A549 (cell line): ENCODE measurements at regions not wholly inside any gene's neighbourhood (a gene's known extent, or its start where the extent isn't known, plus 50 kb on each side); places are given as distances from the start of the nearest gene placed in this dataset.

ENCODE experiments used
- ATAC-seq, 2 experiments: fragments of 200-7000 bp in 1 of 2; fragments of >200 bp in 1 of 2; cut with Nextera tagmentation in 1 of 2; cut with Tn5 transposase in 1 of 2; 3 replicates each; pipeline versions ENCODE4 v1.8.0 to v1.9.1; 2018 to 2020; ENCODE audit warnings: mild to moderate bottlenecking in 1 of 2, moderate library complexity in 1 of 2
- CTCF ChIA-PET: fragments of 300-600 bp; sonication (Branson Sonifier 250); formaldehyde crosslinking; extraction: SDS; loops from one replicate; lab custom pipeline; 2021; ENCODE audit warnings: antibody characterized with exemption, inconsistent platforms; lab: Yijun Ruan, JAX
- POLR2A ChIA-PET: fragments of 350-600 bp; formaldehyde crosslinking; extraction: SDS; loops from one replicate; lab custom pipeline; 2021; ENCODE audit warnings: antibody characterized with exemption, inconsistent platforms; lab: Yijun Ruan, JAX
- DNase-seq, 2 experiments: peaks; one replicate each; pipeline versions ENCODE4 v3.0.0 to v3.0.0-alpha.2; 2011 to 2016; ENCODE audit warnings: low read depth in 1 of 2, low spot score in 1 of 2
- FAIRE-seq: peaks from 2 replicates; lab custom pipeline; 2011; peaks lifted over from hg19 to GRCh38; lab: Jason Lieb, UNC
- H3K27ac ChIP-seq, 2 experiments: fragments of >200 bp; sonication (Bioruptor Twin); formaldehyde crosslinking; 3 replicates each; pipeline ENCODE4 v1.5.1; 2016 to 2017
- H3K4me1 ChIP-seq: fragments of >200 bp; sonication (Bioruptor Twin); formaldehyde crosslinking; 3 replicates; pipeline ENCODE4 v1.6.1; 2016
- H3K4me2 ChIP-seq: fragments of >200 bp; sonication (Bioruptor Twin); formaldehyde crosslinking; 3 replicates; pipeline ENCODE4 v1.6.1; 2016
- H3K4me3 ChIP-seq: fragments of >200 bp; sonication (Bioruptor Twin); formaldehyde crosslinking; 3 replicates; pipeline ENCODE4 v1.5.1; 2016
- H3K9me3 ChIP-seq: fragments of >200 bp; sonication (Bioruptor Twin); formaldehyde crosslinking; 3 replicates; pipeline ENCODE4 v1.6.1; 2016
- EP300 ChIP-seq, 2 experiments: fragments of >200 bp; sonication (Bioruptor Twin); formaldehyde crosslinking; IDR thresholded peaks; 2 replicates in 1 of 2; 3 replicates in 1 of 2; pipeline ENCODE4 v1.6.1; 2016 to 2017
- FOSB ChIP-seq: fragments of 250-450 bp; sonication (Bioruptor Pico); IDR thresholded peaks from 2 replicates; pipeline ENCODE4 v1.5.0; 2020; ENCODE audit warnings: mild to moderate bottlenecking, moderate library complexity
- FOSL2 ChIP-seq, 2 experiments: fragments of 450-650 bp in 1 of 2; fragments of >200 bp in 1 of 2; sonication (Bioruptor Twin) in 1 of 2; formaldehyde crosslinking; IDR thresholded peaks; 2 replicates each; pipeline versions ENCODE4 v1.5.0 to v1.6.1; 2016 to 2020; ENCODE audit warnings: mild to moderate bottlenecking in 1 of 2, moderate library complexity in 1 of 2
- GATA3 ChIP-seq: IDR thresholded peaks from 2 replicates; pipeline ENCODE4 v1.6.1; 2012; ENCODE audit warnings: borderline replicate concordance
- HEYL ChIP-seq: fragments of 250-450 bp; sonication (Bioruptor Pico); IDR thresholded peaks from 2 replicates; pipeline ENCODE4 v1.8.0; 2021; ENCODE audit warnings: mild to moderate bottlenecking, moderate library complexity
- HOXB13 ChIP-seq: fragments of 250-450 bp; sonication (Bioruptor Pico); IDR thresholded peaks from 2 replicates; pipeline ENCODE4 v1.5.0; 2020; ENCODE audit warnings: low read depth, mild to moderate bottlenecking, moderate library complexity
- HOXB5 ChIP-seq: fragments of 250-450 bp; sonication (Bioruptor Pico); IDR thresholded peaks from 2 replicates; pipeline ENCODE4 v1.5.0; 2020; ENCODE audit warnings: mild to moderate bottlenecking, moderate library complexity
- JUNB ChIP-seq: fragments of >200 bp; sonication (Bioruptor Twin); formaldehyde crosslinking; IDR thresholded peaks from 2 replicates; pipeline ENCODE4 v1.6.1; 2016
- KDM1A ChIP-seq: fragments of 200-600 bp; sonication (generic); IDR thresholded peaks from 2 replicates; pipeline ENCODE4 v1.6.1; 2016; ENCODE audit warnings: low read depth, mild to moderate bottlenecking
- RAD21 ChIP-seq, 2 experiments: fragments of >200 bp in 1 of 2; sonication (Bioruptor Twin) in 1 of 2; formaldehyde crosslinking in 1 of 2; IDR thresholded peaks in 1 of 2; conservative IDR thresholded peaks in 1 of 2; 2 replicates in 1 of 2; 3 replicates in 1 of 2; pipeline ENCODE4 v1.6.1; 2012 to 2018; ENCODE audit warnings: inconsistent platforms in 1 of 2
- RCOR1 ChIP-seq: fragments of 150-350 bp; IDR thresholded peaks from 2 replicates; pipeline ENCODE4 v1.6.1; 2014; ENCODE audit warnings: antibody characterized with exemption, low read length, low read depth
- RFX5 ChIP-seq: fragments of 450-650 bp; IDR thresholded peaks from 2 replicates; pipeline ENCODE4 v1.7.1; 2014; ENCODE audit warnings: antibody characterized with exemption, mild to moderate bottlenecking, moderate library complexity
- ZC3H11A ChIP-seq: fragments of 450-650 bp; IDR thresholded peaks from 2 replicates; pipeline ENCODE4 v1.6.1; 2014; ENCODE audit warnings: antibody characterized with exemption, mild to moderate bottlenecking
- ZNF302 ChIP-seq: fragments of 250-450 bp; sonication (Bioruptor Pico); IDR thresholded peaks from 2 replicates; pipeline ENCODE4 v1.9.0; 2021; ENCODE audit warnings: inconsistent platforms, mild to moderate bottlenecking, moderate library complexity
- ZSCAN20 ChIP-seq: fragments of 250-450 bp; sonication (Bioruptor Pico); IDR thresholded peaks from 2 replicates; pipeline ENCODE4 v1.8.0; 2022; ENCODE audit warnings: mild to moderate bottlenecking, moderate library complexity
- WGBS: methylation state at CpG from one replicate; pipeline ENCODE4 v1.1.6; 2017; ENCODE audit errors: missing lambda C conversion rate; 5-methylcytosine and 5-hydroxymethylcytosine counted together
- TF ChIP-seq, protein P1 (sequence below): IDR thresholded peaks from 2 replicates; pipeline ENCODE4 v1.6.1; 2012; ENCODE audit warnings: low read depth, borderline replicate concordance
- TF ChIP-seq, protein P2 (sequence below): fragments of 250-450 bp; sonication (Bioruptor Pico); IDR thresholded peaks from 2 replicates; pipeline ENCODE4 v1.5.0; 2020; ENCODE audit warnings: low read depth, mild to moderate bottlenecking, moderate library complexity
- TF ChIP-seq, protein P3 (sequence below): fragments of 200-600 bp; sonication (generic); IDR thresholded peaks from 2 replicates; pipeline ENCODE4 v1.6.1; 2016; ENCODE audit warnings: antibody characterized with exemption, mild to moderate bottlenecking, moderate library complexity
- TF ChIP-seq, protein P4 (sequence below): fragments of 450-650 bp; IDR thresholded peaks from 2 replicates; pipeline ENCODE4 v1.6.1; 2014; ENCODE audit warnings: antibody characterized with exemption
- TF ChIP-seq, protein P5 (sequence below): fragments of 150-350 bp; IDR thresholded peaks from 2 replicates; pipeline ENCODE4 v1.6.1; 2014; ENCODE audit warnings: low read depth, mild to moderate bottlenecking, low read length
- TF ChIP-seq, protein P6 (sequence below): IDR thresholded peaks from 2 replicates; pipeline ENCODE4 v1.6.1; 2012

DNA sequence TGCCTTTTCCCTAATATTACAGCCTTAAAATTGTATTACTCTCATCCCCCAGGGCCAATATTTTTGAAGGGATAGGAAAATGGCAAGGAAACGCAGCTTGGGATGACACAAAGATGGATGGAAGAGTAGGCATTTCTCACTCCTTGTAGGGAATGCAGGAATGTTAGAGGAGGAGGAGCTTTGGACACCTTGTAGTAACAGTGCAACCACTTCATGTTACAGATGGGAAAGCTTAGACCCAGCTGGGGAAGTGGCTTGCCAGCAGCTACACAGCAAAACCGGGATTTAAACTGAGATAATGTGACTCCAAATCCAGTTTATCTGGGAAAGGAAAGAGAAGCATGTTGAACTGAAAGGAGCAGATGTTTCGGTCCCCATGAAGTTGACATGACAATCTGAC is 473.7 kb upstream of the DAB1 start:
- no peak for ATAC-seq
- FAIRE-seq, result no peak

DNA sequence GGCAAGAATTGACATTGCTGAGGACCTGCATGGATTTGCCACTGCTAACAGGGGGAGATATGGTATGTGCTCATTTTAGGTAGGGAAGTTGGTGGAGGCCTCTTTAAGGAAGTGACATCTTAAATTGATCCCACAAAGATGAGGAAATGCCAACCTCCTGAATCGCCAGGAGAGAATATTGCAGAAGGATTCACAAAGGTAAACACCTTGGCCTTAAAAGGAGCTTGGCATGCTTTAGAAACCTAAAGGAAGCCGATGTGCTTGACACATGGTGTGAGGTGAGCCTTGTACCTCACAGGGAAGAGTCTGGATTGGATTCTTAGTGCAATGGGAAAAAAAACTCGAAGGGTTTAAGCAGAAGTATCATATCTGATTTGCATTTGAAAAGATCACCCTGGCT is 470.5 kb upstream of the DAB1 start:
- Histone ChIP-seq H3K4me3 (no peak overlapping the region), H3K9me3 (no peaks in the 10 kb centered on the region), H3K4me2 (no peak overlapping the region), H3K27ac (no peak overlapping the region), H3K4me1 (no peaks in the 10 kb centered on the region)
- ChIA-PET POLR2A (no interaction called here), CTCF (interaction anchor here (1.1 kb wide), 1 partner anchor 16 kb away, joined by 3 read pairs; no protein-coding TSS in a partner anchor)
- DNase-seq, result no peak
- TF ChIP-seq RCOR1, result no peak
- FAIRE-seq, result no peak
- no peak for ATAC-seq
- WGBS, result 2% methylated on average over 3 of the region's 3 CpGs

More for the DNA sequence above, 473.7 kb upstream of the DAB1 start:
- TF ChIP-seq ZSCAN20 (CRISPR knock-in tag) (no peak), JUNB (no peak), RAD21 (conservative IDR thresholded peaks at IDR 0.05 in 1 of 2, IDR thresholded peaks at IDR 0.05 in 1 of 2) (no peak), FOSL2 (IDR thresholded peaks at IDR 0.05) (no peak), FOSL2 (CRISPR knock-in tag; IDR thresholded peaks at IDR 0.05) (no peak)
- TF ChIP-seq, protein P1, sequence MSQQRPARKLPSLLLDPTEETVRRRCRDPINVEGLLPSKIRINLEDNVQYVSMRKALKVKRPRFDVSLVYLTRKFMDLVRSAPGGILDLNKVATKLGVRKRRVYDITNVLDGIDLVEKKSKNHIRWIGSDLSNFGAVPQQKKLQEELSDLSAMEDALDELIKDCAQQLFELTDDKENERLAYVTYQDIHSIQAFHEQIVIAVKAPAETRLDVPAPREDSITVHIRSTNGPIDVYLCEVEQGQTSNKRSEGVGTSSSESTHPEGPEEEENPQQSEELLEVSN, result no peak
- TF ChIP-seq, protein P2, sequence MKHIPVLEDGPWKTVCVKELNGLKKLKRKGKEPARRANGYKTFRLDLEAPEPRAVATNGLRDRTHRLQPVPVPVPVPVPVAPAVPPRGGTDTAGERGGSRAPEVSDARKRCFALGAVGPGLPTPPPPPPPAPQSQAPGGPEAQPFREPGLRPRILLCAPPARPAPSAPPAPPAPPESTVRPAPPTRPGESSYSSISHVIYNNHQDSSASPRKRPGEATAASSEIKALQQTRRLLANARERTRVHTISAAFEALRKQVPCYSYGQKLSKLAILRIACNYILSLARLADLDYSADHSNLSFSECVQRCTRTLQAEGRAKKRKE (CRISPR knock-in tag), result no peak
- TF ChIP-seq, protein P3, sequence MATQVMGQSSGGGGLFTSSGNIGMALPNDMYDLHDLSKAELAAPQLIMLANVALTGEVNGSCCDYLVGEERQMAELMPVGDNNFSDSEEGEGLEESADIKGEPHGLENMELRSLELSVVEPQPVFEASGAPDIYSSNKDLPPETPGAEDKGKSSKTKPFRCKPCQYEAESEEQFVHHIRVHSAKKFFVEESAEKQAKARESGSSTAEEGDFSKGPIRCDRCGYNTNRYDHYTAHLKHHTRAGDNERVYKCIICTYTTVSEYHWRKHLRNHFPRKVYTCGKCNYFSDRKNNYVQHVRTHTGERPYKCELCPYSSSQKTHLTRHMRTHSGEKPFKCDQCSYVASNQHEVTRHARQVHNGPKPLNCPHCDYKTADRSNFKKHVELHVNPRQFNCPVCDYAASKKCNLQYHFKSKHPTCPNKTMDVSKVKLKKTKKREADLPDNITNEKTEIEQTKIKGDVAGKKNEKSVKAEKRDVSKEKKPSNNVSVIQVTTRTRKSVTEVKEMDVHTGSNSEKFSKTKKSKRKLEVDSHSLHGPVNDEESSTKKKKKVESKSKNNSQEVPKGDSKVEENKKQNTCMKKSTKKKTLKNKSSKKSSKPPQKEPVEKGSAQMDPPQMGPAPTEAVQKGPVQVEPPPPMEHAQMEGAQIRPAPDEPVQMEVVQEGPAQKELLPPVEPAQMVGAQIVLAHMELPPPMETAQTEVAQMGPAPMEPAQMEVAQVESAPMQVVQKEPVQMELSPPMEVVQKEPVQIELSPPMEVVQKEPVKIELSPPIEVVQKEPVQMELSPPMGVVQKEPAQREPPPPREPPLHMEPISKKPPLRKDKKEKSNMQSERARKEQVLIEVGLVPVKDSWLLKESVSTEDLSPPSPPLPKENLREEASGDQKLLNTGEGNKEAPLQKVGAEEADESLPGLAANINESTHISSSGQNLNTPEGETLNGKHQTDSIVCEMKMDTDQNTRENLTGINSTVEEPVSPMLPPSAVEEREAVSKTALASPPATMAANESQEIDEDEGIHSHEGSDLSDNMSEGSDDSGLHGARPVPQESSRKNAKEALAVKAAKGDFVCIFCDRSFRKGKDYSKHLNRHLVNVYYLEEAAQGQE, result no peak
- TF ChIP-seq, protein P4, sequence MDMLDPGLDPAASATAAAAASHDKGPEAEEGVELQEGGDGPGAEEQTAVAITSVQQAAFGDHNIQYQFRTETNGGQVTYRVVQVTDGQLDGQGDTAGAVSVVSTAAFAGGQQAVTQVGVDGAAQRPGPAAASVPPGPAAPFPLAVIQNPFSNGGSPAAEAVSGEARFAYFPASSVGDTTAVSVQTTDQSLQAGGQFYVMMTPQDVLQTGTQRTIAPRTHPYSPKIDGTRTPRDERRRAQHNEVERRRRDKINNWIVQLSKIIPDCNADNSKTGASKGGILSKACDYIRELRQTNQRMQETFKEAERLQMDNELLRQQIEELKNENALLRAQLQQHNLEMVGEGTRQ, result no peak
- POLR2A ChIA-PET, result no interaction called here
- Histone ChIP-seq H3K4me1 (no peaks in the 10 kb centered on the region), H3K9me3 (no peaks in the 10 kb centered on the region), H3K4me2 (no peak overlapping the region), H3K27ac (no peak overlapping the region), H3K4me3 (no peak overlapping the region)
- no peak for DNase-seq
- 0% methylated on average over 3 of the region's 3 CpGs for WGBS
- CTCF ChIA-PET, result no interaction called here

DNA sequence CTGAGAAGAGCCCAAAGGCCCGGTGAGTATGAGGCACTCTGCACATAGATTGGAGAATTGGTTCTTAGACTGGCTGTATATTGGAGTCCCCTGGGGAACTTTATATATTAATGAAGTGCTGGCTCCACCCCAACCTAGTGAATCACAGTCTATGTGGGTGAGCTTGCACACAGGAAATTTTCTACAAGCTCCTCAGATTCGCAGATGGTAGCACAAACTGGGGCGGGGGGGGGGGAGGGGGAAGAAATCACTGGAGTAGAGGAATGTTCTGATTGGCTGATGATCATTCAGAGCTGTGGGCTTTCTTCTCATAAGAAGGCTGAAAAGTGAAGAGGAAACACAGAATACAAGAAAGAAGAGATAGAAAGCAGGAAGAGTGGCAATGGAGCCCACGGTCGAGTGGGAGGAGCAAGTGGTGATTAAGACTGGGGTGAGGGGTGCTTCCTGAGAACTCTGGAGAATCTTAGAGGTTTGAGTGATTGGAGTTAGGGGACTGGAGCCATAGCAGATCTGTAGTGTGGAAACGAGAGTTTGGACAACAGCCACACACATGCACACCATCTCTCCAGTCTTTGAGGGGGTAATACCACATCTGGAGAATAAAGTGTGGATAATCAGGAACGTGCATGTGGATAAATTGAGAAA is 465.9 kb upstream of the DAB1 start:
- CTCF ChIA-PET, result no interaction called here
- no peak for TF ChIP-seq RFX5
- TF ChIP-seq HOXB5 (CRISPR knock-in tag), result no peak
- no peak for TF ChIP-seq EP300 (IDR thresholded peaks at IDR 0.05)
- TF ChIP-seq, protein P2 (CRISPR knock-in tag), result no peak
- TF ChIP-seq, protein P1, result no peak
- no peak for TF ChIP-seq ZC3H11A
- no peak for TF ChIP-seq ZNF302
- no peak for TF ChIP-seq HEYL (CRISPR knock-in tag)
- TF ChIP-seq HOXB13 (CRISPR knock-in tag), result no peak
- TF ChIP-seq FOSB, result no peak
- no peak for TF ChIP-seq GATA3
- TF ChIP-seq KDM1A, result no peak
- TF ChIP-seq, protein P5, sequence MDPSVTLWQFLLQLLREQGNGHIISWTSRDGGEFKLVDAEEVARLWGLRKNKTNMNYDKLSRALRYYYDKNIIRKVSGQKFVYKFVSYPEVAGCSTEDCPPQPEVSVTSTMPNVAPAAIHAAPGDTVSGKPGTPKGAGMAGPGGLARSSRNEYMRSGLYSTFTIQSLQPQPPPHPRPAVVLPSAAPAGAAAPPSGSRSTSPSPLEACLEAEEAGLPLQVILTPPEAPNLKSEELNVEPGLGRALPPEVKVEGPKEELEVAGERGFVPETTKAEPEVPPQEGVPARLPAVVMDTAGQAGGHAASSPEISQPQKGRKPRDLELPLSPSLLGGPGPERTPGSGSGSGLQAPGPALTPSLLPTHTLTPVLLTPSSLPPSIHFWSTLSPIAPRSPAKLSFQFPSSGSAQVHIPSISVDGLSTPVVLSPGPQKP, result no peak
- TF ChIP-seq, protein P6, sequence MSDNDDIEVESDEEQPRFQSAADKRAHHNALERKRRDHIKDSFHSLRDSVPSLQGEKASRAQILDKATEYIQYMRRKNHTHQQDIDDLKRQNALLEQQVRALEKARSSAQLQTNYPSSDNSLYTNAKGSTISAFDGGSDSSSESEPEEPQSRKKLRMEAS, result no peak
- Histone ChIP-seq H3K4me2 (no peak overlapping the region), H3K4me1 (no peaks in the 10 kb centered on the region), H3K9me3 (no peaks in the 10 kb centered on the region), H3K4me3 (no peak overlapping the region), H3K27ac (no peak overlapping the region)
- ATAC-seq (no peak), DNase-seq (no peak), FAIRE-seq (no peak)
- POLR2A ChIA-PET, result no interaction called here
- WGBS, result 2% methylated on average over 5 of the region's 7 CpGs
